ENCODE measurements at regions not wholly inside any gene's neighbourhood (a gene's known extent, or its start where the extent isn't known, plus 50 kb on each side); places are given as distances from the start of the nearest gene placed in this dataset.
"Not testable (repeated sequence)": the region's sequence is repeated elsewhere in the genome, so short reads cannot be mapped to it uniquely, and the experiment has no call there.

DNA sequence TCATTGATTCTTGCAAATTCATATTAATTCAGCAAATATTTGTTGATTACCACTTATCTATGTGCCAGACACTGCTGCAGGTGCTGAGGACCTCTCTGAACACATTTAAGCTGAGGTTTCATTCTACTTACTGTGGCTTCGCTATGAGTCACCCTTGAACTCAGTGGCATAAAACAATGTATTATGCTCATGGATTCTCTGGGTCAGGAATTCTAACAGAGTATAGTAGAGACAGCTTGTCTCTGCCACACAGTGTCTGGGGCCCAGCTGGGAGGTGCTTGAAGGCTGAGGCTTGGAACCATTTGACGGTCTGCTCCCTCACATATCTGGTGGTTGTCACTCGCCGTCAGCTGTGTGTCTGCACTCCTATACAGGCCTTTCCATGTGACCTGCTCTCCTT is 124.3 kb upstream of the NR3C1 start:
- DNase-seq (ENCODE audit: low spot score) (no peak), ATAC-seq (no peak)
- intact Hi-C loops (cut with DNase I) = no loop called here

DNA sequence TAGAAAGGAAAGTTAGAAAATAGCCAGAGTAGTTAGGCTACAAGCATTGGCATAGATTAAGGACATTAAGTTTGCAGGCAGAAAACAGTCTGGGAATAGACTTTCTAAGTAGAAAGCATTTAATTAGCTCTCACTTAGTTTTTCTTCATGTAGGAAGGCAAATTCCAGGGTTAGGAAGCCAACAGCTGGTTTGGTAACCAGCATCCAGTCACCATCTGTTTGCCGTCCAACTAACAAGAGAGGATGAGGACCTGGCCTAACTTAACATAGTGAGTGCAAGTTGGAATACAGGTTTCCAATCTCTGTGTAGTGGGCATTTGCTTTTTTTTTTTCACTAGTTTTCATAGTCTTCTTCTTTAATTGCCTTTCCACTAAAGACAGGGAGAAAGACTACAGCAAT is 121.7 kb upstream of the NR3C1 start:
- DNase-seq (ENCODE audit: low spot score) (no peak), ATAC-seq (no peak)
- intact Hi-C loops (cut with DNase I) = no loop called here

DNA sequence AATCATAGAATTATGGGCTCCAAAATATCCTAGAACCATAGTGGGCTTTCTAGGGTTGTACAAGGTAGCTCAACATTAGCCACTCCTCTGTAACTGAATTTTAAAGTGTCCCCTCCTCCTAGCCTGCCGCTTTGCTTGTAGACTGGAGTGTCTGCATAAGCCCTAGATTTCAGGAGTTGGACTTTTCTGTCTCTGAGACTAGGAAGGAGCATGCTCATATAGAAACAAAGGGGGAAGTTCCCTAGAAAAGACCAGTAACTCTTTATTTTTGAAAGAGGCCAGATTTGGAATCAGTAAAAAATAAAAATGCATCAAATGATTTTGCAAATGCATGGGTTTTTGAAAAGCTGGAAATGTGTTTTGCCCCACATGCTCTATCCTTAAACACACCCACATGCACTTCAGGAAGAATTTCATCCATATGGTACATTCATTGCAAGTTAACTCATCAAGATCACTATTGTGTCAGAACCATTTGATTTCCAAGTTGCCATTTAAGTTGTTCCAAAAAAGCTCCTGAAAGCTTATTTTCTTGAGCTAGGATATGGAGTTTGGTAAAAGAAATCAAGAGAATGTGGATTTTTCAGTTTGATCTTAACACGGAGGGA is 121.0 kb upstream of the NR3C1 start:
- no peak for ATAC-seq
- DNase-seq (ENCODE audit: low spot score) = no peak
- intact Hi-C loops (cut with DNase I) = no loop called here

DNA sequence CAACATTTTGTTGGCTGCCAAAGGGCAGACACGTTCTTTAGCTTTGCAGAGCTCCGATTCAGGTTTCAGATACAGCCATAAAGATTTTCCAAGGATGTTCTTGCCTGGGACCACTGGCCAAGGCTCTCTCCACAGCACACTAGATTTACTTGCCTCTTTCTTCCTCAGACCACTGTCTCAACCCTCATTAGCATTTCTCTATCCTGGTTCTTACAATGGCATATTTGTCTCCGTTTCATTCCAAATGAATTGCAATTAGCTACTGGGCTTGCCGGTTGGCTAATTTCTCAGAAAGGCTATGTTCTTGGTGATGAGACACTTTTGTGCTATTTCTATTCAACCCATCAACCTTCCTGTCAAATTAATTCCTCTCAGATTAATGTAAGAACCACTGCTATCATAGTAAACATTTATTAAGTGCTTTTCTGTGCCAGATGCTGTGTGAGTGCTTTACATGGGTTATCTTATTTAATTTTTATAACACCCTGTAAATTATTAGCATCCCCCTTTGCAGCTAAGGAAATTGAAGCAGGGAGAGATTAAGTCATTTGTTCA is 118.4 kb upstream of the NR3C1 start:
- ATAC-seq = no peak
- intact Hi-C loops (cut with DNase I) = no loop called here
- no peak for DNase-seq (ENCODE audit: low spot score)

DNA sequence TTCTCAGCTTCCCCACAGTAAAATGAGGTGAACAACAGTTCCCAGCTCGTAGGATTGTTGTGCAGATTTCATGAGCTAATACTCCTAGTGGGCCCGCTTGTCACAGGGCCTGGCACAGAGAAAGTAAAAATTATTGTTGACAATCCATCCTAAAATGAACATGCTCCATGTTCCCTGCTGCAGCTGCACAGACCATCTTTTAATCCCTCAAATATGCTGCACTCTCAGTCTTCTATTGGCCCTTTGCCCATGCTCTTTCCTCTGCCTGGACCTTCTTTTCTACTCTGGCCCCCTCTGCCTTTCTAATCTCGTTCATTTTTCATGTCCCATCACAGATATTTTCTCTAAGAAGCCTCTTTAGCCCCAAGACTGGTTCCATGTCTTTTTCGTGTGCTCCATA is 117.7 kb upstream of the NR3C1 start:
- ATAC-seq = no peak
- no peak for DNase-seq (ENCODE audit: low spot score)
- intact Hi-C loops (cut with DNase I) = no loop called here

DNA sequence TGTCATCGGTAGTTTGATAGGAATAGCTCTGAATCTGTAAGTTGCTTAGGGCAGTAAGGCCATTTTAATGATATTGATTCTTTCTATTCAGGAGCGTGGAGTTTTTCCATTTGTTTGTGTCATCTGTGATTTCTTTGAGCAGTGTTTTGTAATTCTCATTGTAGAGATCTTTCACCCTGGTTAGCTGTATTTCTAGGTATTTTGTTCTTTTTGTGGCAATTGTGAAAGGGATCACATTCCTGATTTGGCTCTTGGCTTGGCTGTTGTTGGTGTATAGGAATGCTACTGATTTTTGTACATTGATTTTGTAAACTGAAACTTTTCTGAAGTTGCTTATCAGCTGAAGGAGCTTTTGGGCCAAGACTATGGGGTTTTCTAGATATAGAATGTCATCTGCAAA is 115.7 kb upstream of the NR3C1 start:
- DNase-seq (ENCODE audit: low spot score); ATAC-seq; intact Hi-C loops (cut with DNase I): not testable (repeated sequence)

DNA sequence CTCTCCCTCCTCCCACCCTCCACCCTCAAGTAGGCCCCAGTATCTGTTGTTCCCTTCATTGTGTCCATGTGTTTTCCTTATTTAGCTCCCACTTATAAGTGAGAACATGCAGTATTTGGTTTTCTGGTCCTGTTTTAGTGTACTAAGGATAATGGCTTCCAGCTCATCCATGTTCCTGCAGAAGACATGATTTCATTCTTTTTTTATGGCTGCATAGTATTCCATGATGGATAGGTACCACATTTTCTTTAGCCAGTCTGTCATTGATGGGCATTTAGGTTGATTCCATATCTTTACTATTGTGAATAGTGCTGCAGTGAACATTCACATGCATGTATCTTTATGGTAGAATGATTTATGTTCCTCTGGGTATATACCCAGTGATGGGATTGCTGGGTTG is 114.3 kb upstream of the NR3C1 start:
- intact Hi-C loops (cut with DNase I); ATAC-seq; DNase-seq (ENCODE audit: low spot score): not testable (repeated sequence)

DNA sequence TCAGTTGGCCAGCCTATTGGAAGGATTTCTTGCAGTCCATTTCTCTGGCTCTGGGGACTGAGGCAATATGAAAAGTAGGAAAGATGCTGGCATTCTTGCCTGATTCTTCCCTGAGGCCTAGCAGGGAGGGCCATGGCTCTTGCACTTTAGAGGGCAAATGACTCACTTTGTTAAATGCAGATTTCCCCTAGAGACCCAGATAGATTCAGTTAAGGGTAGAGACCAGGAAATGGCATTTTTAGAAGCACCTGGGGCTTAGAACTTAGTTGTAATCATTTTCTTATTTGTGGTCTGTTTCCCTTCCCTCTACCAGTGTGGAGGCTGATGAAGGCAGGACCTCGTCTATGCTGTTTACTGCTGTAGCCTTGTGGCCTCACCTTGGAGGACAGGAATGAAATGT is 112.8 kb upstream of the NR3C1 start:
- intact Hi-C loops (cut with DNase I) = no loop called here
- peak; percentile 43 for ATAC-seq
- DNase-seq (ENCODE audit: low spot score) = no peak

DNA sequence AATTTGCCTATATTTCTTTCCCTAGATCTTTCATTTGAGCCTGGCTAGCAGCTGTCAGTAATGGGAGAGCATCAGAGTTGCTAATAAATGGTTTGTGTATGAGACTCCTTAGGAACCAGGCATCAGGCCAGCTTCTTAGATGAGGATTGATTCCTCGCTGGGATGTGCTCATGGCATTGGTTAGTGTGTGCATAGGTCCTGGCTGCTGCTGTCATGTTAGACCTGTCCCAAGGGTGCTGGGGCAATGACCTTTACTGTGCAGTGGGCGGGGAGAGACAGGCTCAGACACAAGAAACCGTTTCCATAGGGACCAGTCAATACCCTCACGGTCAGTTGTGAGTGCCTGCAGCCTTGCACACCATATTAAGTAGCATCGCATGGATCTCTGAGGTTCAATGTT is 112.3 kb upstream of the NR3C1 start:
- DNase-seq (ENCODE audit: low spot score) (no peak), ATAC-seq (peak; percentile 78)
- intact Hi-C loops (cut with DNase I) = no loop called here

DNA sequence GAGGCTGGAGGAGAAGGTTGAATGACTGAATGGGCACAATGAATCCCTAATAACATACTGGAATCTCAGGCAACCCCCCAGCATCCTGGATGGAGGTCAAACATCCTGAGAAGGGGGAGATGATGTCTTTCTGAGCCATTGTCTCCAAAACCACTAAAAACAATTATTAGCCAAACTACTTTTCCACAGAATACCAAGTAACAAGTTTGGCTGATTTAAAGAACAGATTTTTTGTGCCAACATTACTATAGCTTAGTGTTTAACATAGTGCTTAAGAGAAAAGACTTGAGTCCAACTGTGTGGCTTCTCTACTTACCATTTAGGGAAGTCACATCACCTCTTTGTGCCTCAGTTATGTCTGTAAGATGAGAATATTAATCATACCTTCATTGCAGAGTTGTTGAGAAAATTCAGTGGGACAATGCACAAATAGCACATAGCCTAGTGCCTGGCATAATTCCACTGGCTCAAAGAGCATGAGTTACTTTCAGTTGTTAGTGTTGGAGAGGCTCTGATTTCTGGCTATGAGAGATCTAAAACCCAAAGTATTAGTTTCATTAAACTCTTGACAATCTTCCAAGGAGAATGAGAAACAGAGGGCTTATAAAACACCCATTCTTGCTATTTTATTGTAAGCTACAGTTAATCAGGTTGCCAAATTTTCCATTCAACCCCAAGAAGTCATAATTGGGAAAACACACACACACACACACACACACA is 111.3 kb upstream of the NR3C1 start:
- intact Hi-C loops (cut with DNase I) = no loop called here
- ATAC-seq (peak; percentile 82), DNase-seq (ENCODE audit: low spot score) (no peak)

DNA sequence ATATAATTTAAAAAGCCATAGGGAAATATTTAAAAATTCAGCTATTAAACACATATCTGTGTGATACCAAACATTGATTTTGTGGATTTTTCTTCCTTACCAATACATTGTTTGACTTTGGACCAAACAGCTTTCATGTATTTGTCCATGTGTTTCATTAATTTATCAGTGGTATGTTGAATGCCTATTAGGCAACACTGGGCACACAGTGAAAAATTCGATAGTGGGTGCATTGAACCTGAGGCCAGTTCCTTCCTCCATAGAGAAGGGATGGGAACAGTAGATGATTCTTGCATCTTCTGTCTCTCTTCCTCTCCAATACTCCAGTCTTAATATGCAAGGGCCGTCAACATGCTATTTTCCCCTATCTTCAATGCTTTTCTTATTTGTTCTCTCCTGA is 110.2 kb upstream of the NR3C1 start:
- ATAC-seq (no peak), DNase-seq (ENCODE audit: low spot score) (no peak)
- intact Hi-C loops (cut with DNase I) = no loop called here

DNA sequence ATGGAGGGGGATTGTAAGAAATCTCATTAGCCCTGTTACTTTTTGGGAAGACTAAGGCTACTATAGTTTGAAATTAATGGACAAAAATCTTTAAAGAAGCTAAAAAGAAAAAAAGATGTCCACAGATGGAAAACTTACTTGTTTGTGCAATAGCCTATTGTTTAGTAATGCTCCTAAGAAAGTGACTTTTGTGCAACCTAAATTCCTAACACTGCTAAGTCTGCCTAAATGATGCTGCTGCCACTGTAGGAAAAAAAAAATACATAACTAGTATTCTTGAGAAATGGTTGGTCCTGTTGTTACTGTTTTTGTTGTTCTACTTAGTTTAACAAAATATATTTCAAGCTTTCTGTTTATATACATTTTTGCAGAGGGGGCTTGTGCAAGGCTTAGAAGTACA is 108.2 kb upstream of the NR3C1 start:
- no peak for ATAC-seq
- intact Hi-C loops (cut with DNase I) = no loop called here
- DNase-seq (ENCODE audit: low spot score) = no peak

DNA sequence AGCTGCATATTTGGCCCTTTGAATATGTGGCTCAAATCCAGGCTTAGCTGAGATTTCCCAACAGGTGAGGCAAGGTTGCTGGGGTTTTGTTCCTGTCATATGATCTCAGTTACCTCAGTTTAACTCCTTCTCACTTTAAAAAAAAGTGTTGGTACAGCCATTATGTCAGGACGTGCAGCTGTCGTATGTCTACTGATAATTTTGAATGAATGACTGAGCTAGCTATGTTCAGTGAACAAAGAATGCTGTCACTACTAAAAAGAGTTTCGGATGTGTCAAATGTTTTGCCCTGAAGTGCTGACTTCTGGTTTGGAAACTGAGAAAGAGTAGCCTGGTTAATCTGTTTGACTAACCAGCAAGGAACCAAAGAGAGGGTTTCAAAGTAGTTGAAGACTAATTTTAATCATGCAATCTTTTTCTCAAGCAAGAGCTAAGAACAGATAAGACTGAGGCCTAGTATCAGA is 106.3 kb upstream of the NR3C1 start:
- ATAC-seq = no peak
- intact Hi-C loops (cut with DNase I) = no loop called here
- DNase-seq (ENCODE audit: low spot score) = no peak

DNA sequence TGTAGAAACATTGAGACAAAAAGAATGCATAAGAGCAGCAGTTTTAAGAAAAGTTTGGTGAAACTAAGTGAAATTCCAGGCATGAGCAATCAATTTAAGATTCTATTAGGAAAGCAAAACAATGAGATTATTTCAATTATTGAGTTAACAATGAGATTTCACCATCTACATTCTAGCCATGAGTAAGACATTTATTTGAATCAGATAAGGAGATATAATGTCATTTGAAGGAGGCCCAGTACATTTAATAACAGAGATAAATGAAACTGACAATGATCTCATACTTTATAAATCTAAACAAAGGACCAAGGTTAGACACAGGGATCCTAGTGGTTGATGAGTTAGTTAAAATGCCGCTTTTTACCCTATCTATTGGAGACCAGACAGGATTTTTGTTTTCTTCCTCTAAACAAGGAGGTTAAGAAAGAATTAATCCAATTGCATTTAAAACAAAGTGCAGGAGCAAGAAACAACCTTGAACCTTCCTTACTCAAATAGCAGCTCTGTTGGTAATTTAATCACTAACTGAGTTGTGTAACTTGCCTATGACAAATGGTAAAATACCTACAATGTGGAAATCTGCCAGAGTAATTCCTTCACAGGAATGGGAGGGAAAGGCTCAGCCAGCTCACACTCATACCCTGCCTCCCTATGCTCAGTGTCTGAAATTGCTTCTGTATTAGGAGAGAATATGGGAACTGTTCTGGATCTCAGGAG is 103.5 kb upstream of the NR3C1 start:
- ATAC-seq (peak; percentile 53), DNase-seq (ENCODE audit: low spot score) (no peak)
- intact Hi-C loops (cut with DNase I) = no loop called here

DNA sequence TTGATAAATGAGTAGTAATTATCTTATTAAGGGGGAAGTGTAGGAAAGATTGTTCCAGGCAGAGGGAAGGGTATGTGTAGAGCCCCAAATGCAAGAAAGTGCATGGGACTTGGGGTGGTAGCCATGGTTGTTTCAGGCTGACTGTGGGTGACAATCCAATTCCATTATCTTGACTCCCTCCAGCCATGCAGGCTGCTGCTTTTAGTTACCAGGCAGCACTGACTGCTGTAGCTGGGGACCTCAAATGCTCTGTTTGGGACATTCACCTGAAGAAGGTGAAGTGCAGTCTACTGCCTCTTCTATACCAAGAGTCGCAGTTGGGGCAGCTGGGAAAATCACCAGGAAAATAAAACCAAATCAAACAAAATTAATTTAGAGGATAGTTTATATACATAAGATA is 102.4 kb upstream of the NR3C1 start:
- intact Hi-C loops (cut with DNase I) = no loop called here

DNA sequence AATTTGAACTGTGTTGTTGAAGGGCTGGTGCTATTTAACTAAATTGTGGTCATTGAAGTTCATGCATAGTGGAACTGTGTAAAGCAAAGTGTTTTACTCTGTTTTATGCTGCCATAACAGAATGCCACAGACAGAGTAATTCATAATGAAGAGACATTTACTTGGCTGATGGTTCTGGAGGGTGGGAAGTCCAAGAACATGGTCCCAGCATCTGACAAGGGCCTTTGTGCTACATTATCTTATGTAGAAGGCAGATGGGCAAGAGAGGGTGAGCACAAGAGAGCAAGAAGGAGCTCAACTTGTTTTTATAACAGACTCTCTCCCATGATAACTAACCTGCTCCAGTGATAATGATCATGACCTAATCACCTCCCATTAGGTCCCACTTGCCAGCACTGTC is 101.9 kb upstream of the NR3C1 start:
- ATAC-seq (no peak), DNase-seq (ENCODE audit: low spot score) (no peak)
- intact Hi-C loops (cut with DNase I) = no loop called here

More for the DNA sequence above, 102.4 kb upstream of the NR3C1 start:
- ATAC-seq (no peak), DNase-seq (ENCODE audit: low spot score) (no peak)

DNA sequence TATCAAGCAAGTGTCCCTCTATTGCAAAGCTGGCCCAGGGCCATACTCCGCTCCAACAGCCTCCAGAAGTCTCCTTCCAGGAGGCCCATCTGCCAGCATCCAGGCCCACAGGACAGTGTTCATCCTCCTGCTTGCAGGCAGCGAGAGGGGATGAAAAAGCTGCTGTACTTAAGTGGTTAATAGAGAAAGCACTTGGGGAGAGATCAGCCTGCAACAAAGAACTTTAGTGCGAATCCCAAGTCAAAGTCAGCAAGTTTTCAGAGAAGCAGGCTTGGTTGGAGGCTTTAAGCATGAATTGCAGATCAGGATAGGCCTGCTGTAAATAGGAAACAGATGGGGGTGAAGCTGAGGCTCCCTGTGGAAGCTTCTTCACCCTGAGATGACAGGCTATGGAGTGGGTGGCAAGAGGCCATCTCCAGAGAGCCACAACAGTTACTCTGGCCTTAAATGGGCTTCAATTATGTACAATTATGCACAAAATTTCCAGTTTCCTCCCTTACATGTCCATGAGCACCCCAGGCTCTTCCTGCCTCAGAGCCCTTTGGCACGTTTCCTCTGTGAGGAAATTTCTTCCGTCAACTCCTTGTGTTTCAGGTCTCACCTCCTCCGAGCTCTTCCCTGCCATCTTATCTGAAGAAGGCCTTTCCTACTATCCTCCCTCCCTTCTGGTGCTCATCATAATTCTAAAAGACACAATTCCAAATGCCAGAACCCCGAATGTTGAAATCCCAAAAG is 98.0 kb upstream of the NR3C1 start:
- DNase-seq (ENCODE audit: low spot score) (no peak), ATAC-seq (peak; percentile 87)
- intact Hi-C loops (cut with DNase I) = no loop called here

DNA sequence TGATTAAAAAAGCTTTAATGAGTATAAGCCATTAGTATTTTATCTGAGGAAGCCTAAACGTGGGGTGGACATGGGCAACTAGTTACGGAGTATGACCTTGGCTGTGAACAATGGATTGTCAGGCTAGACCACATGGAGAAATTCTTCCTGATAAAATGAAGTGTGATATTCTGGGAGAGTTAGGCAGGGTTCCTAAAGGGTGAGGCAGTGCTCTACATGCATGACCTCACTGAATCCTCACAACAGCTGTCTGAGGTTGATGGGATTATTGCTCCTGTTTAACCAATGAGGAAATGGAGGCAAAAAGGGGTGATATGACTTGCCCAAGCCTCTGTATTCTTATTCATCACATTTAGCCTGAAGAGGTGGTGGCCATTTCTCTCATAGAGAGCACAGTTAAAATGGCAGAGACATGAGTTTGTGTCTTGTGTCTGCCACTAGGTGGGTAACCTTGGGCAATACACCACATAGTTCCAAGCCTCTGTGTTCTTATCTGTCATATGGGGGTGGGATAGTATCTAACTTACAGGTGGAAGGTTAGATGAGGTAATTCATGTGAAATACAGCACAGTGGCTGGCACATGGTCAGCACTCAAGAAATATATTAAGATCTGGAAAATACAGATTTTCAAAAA is 96.1 kb upstream of the NR3C1 start:
- no peak for DNase-seq (ENCODE audit: low spot score)
- intact Hi-C loops (cut with DNase I) = no loop called here
- ATAC-seq = no peak

DNA sequence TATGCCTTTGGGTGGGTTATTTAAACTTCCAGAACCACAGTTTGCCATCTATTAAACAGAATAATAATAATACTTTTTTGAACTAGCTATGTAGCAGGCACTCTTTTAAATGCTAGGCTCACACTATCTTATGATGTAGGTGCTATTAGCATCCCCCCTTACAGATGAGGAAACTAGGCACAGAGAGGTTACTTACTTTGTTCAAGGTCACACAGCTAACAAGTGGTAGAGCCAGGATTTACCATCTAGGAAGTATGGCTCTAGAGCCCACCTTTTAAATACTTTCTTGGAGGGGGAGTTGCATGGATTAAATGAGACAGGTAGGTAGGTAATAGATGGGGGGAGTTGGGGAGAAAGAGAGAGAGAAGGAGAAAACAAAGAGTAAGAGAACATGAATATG is 95.3 kb upstream of the NR3C1 start:
- no peak for DNase-seq (ENCODE audit: low spot score)
- intact Hi-C loops (cut with DNase I) = no loop called here
- ATAC-seq = no peak

Data from sciatic nerve (tissue), 2 donors.